Ishikawa (cell line): ENCODE measurements at regions not wholly inside any gene's neighbourhood (a gene's known extent, or its start where the extent isn't known, plus 50 kb on each side); places are given as distances from the start of the nearest gene placed in this dataset.

ENCODE experiments used
- EGR1 ChIP-seq: IDR thresholded peaks from 2 replicates; pipeline ENCODE4 v1.6.1; 2012
- EP300 ChIP-seq: IDR thresholded peaks from 2 replicates; pipeline ENCODE4 v1.6.1; 2012; ENCODE audit warnings: borderline replicate concordance
- RAD21 ChIP-seq: IDR thresholded peaks from 2 replicates; pipeline ENCODE4 v1.6.1; 2012; ENCODE audit warnings: low read depth
- TF ChIP-seq, protein P1 (sequence below): IDR thresholded peaks from 2 replicates; pipeline ENCODE4 v1.6.1; 2012

- TF ChIP-seq EGR1: no peak
- no peak for TF ChIP-seq RAD21
- no peak for TF ChIP-seq EP300
- TF ChIP-seq, protein P1, sequence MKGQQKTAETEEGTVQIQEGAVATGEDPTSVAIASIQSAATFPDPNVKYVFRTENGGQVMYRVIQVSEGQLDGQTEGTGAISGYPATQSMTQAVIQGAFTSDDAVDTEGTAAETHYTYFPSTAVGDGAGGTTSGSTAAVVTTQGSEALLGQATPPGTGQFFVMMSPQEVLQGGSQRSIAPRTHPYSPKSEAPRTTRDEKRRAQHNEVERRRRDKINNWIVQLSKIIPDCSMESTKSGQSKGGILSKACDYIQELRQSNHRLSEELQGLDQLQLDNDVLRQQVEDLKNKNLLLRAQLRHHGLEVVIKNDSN: no peak
Measured at GRCh38 chr12:78473136-78473535, 391.4 kb upstream of the SYT1 start.
